ENCODE measurements at regions not wholly inside any gene's neighbourhood (a gene's known extent, or its start where the extent isn't known, plus 50 kb on each side); places are given as distances from the start of the nearest gene placed in this dataset.

- TF ChIP-seq EZH2 (IDR thresholded peaks at IDR 0.05; ENCODE audit: low read length, missing control alignments) (no peak), CTCF (conservative IDR thresholded peaks at IDR 0.05 in 1 of 2, IDR thresholded peaks at IDR 0.05 in 1 of 2; ENCODE audit: low read depth in 1 of 2, low read length in 2 of 2) (no peak)
Observed at GRCh38 chr20:59378966-59379365, 78.6 kb downstream of the EDN3 start.

Data from fibroblast of lung (primary cell).